ENCODE measurements at regions not wholly inside any gene's neighbourhood (a gene's known extent, or its start where the extent isn't known, plus 50 kb on each side); places are given as distances from the start of the nearest gene placed in this dataset.

- no peak for TF ChIP-seq CTCF (IDR thresholded peaks at IDR 0.05)
- no peak for TF ChIP-seq POLR2AphosphoS5 (IDR thresholded peaks at IDR 0.05)
Observed at GRCh38 chr5:125492977-125493376, 746.5 kb upstream of the ZNF608 start.

Data from suprapubic skin (tissue), 3 donors.